ENCODE measurements at regions not wholly inside any gene's neighbourhood (a gene's known extent, or its start where the extent isn't known, plus 50 kb on each side); places are given as distances from the start of the nearest gene placed in this dataset.
A peak's percentile ranks its signal among the peaks of the same experiment; 100 is the strongest.

DNA sequence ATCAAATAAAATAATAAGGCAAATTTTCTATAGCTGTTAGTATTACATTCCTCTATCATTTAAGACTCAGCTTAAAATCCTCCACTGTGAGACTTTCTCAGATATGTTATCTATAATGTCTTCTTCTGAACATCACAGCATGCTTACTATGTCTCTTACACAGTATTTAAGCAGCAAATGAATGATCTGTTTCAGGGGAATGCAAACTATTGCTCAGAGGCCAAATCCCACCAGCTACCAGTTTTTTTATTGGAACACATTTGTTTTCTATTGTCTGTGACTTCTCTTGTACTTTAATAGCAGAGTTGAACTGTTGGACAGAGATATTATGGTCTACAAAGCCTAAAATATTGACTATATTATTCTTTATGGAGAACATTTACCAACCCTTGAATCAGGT is 59.6 kb downstream of the C3orf38 start:
- H3K9me3 Mint-ChIP-seq: no peaks in the 10 kb centered on the region
- H3K4me3 Mint-ChIP-seq: no peak overlapping the region
- no peak overlapping the region for H3K27ac Mint-ChIP-seq
- H3K27me3 Mint-ChIP-seq: no peaks in the 10 kb centered on the region
- DNase-seq (no peak), ATAC-seq (no peak)
- no peaks in the 10 kb centered on the region for H3K4me1 Mint-ChIP-seq

DNA sequence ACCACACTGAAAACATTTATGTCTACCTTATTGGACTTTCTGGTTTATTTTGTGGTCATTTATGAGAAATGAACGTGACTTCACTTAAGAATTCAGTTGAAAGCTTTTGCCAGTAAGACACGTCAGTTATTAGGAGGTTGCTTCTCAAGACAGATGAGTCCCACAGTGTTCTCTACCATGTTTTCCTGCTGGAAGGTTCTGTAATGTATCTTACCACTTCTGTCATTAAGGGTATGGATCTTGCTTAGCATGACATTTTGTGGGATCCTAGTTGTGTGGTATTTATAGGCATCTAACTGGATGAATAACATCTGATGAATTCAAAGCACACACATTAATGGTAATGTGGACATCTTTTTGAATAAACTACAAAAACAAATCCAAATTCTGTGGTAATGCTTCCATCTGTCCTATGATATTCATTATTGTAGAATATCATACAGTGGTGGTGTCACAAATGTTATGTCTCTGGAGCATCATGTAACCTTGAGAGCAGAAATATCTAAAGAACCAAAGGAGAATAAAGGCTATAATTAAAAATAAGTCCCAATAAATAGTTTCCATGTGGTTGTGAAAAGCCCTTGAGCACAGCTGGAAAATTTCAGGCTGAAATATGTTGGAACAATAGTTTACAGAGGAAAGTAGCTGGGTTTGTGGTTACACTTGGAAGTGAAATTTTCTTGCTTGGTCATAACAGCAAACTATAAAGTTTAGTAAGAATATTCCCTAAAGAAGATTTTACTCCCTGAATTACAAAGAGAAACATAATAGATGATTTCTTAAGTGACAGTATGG is 61.5 kb downstream of the C3orf38 start:
- DNase-seq (no peak), ATAC-seq (no peak)
- H3K9me3 Mint-ChIP-seq: no peaks in the 10 kb centered on the region
- H3K27me3 Mint-ChIP-seq: peaks cover 8% of the 10 kb centered on the region
- no peak overlapping the region for H3K4me3 Mint-ChIP-seq
- H3K27ac Mint-ChIP-seq: no peak overlapping the region
- no peaks in the 10 kb centered on the region for H3K4me1 Mint-ChIP-seq

DNA sequence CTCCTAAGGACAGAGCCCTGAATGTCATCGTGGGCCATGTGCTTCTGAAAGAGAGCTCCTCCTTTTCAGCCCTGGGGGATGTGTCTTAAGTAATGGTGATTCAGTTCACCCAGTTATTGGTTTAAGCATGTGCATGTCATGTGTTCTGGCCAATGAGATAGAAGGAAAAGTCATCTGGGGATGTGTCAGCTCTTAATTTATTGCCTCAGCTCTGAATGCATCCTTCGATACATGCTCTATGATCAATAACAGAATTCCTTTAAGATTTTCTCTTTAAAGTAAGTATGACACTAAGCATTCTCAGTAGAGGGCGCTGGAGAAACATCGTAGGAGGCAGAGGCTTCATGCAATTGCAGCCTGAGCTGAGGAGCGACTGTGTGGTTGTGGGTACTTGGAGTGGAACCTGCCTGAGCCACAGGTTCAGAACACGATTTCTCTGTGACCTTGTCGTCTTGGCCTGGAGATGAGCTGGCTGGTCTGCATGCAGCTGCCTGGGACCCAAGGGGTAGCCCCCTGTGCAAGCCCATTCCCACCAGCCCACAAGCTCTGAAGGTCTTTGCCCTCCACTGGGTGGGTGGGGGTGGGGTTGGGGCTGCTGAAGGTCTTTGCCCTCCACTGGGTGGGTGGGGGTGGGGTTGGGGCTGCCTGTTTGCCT is 69.5 kb downstream of the C3orf38 start:
- Mint-ChIP-seq H3K9me3 (no peaks in the 10 kb centered on the region), H3K27ac (no peak overlapping the region), H3K27me3 (peaks cover 8% of the 10 kb centered on the region), H3K4me3 (no peak overlapping the region), H3K4me1 (no peaks in the 10 kb centered on the region)
- DNase-seq: no peak
- ATAC-seq: peak; percentile 70

DNA sequence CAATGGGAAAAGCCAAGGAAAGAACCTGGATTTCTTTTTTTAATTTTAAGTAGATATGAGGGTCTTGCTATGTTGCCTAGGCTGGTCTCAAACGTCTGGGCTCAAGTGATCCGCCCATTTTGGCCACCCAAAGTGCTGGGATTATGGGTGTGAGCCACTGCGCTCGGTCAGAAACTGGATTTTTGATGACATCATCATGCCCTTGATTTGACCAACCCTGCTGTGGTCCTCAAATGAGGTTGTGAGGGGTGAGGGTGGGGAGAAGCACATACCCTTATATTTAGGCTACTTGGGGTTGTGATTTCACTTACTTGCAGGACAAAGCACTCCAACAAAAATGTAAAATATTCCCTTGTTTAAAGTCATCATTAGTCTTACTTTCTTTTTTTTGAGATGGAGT is 70.4 kb downstream of the C3orf38 start:
- no peak for DNase-seq
- no peaks in the 10 kb centered on the region for H3K4me1 Mint-ChIP-seq
- ATAC-seq: no peak

DNA sequence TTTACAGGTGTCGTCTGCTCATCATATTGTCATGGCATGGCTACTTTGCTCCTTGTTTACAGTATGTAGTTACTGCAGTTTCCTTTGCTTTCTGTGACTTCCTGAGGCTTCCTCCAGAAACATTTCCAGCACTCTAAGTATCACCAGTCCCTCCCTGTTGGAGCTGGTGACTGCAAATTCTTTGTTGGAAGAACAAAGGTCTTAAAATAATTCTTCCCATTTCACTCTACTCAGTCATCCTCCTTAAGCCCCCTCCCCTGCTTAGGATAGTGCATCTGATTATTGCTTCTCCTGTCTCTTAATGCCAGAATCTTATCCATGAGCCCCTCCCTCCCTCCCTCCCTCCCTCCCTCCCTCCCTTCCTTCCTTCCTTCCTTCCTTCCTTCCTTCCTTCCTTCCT is 72.0 kb downstream of the C3orf38 start:
- H3K4me3 Mint-ChIP-seq: no peak overlapping the region
- H3K4me1 Mint-ChIP-seq: no peaks in the 10 kb centered on the region
- DNase-seq (no peak), ATAC-seq (no peak)
- H3K27ac Mint-ChIP-seq: no peak overlapping the region
- no peaks in the 10 kb centered on the region for H3K9me3 Mint-ChIP-seq
- H3K27me3 Mint-ChIP-seq: no peaks in the 10 kb centered on the region

More for the DNA sequence above, 70.4 kb downstream of the C3orf38 start:
- H3K9me3 Mint-ChIP-seq: no peaks in the 10 kb centered on the region
- no peak overlapping the region for H3K4me3 Mint-ChIP-seq
- H3K27ac Mint-ChIP-seq: no peak overlapping the region
- H3K27me3 Mint-ChIP-seq: peaks cover 4% of the 10 kb centered on the region

DNA sequence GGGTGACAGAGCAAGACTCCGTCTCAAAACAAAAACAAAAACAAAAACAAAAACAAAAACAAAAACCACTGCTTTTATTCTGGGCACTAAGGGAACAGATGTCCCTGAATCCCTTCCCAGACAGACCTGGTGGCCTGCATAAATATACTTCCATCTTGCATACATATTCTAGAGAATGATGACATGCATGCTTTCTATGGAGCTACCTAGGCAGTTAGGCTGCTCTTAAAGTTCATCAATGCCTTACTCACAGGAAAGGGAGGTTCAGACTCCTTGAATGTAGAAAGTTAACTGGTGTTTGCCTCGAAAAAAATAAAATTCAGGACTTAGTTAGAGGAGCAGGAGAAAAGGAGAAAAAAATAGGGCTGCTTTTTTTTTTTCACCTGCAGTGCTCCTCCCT is 72.6 kb downstream of the C3orf38 start:
- no peak for ATAC-seq
- Mint-ChIP-seq H3K27ac (no peak overlapping the region), H3K4me1 (no peaks in the 10 kb centered on the region), H3K9me3 (no peaks in the 10 kb centered on the region), H3K27me3 (no peaks in the 10 kb centered on the region), H3K4me3 (no peak overlapping the region)
- DNase-seq: no peak

DNA sequence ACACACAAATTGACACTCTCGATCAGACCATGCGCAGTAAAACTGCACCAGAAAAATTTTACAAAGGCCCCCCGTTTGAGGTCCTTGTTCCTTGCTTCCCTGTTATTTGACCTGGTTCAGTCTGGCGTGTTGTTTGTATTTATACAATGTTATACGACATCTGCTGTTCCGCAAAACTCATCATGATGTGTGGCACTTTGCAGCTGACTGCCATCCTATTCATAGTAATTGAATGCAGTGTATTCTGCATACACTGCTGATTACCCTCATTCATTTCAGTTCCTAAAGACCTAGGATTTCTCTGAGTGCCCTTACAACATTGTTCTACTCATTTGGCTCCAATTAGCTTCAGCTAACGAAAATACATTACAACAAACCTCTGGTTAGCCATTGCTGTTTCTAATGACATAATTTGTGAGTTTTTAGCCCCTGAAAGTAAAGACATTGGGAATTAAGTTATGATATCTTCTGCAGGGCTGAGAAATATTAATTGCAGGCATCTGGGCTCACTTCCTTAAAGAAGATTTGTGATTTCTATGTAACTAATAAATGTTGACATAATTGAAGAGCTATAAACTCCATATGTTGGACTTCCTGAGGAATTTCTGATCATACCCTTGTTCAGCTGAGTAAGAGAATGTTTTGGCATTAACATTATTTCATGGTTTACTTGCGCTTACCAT is 75.7 kb downstream of the C3orf38 start:
- Mint-ChIP-seq H3K9me3 (no peaks in the 10 kb centered on the region), H3K4me3 (no peak overlapping the region), H3K4me1 (no peaks in the 10 kb centered on the region), H3K27ac (no peak overlapping the region), H3K27me3 (no peaks in the 10 kb centered on the region)
- no peak for DNase-seq
- ATAC-seq: no peak

DNA sequence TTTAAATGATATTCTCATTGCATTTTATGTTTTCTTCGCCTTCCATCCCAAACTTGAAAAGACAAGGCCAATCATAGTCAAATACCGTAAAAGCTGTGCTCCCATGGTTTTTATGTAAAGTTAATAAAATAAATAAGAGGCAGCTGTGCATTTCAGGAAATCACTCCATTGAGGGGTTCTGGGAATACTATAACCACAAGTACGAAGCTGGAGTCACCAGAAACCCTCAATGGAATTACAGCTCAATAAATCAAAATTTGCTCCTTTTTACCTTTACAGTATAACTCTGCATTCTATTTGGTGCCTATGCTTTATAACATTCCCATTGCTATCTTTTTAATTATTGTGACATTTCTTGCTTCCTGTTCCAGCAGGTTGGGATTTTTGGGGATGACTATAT is 77.2 kb downstream of the C3orf38 start:
- H3K27ac Mint-ChIP-seq: no peak overlapping the region
- H3K4me1 Mint-ChIP-seq: no peaks in the 10 kb centered on the region
- DNase-seq: no peak
- H3K27me3 Mint-ChIP-seq: no peaks in the 10 kb centered on the region
- H3K9me3 Mint-ChIP-seq: no peaks in the 10 kb centered on the region
- H3K4me3 Mint-ChIP-seq: no peak overlapping the region
- ATAC-seq: no peak

DNA sequence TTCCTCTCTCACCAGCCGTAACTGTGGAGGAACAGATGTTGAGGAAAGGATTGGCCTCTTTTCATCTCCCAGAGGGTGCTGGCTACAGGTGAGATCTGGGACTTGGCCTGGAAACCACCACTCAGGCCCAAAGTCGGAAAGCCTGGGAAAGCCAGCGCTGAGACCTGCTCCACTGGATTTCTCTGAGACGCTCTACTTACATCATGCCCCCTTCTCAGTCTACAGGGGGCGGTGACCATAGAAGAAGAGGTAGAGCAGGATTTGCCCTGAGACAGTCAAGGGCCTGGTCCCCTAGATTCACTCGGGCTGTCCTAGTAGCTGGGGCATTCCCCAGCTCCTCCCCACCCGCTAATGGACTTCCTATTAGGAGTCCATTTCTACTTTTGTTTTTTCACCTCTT is 80.9 kb downstream of the C3orf38 start:
- Mint-ChIP-seq H3K4me1 (no peaks in the 10 kb centered on the region), H3K9me3 (no peaks in the 10 kb centered on the region), H3K4me3 (no peak overlapping the region), H3K27ac (no peak overlapping the region), H3K27me3 (no peaks in the 10 kb centered on the region)
- ATAC-seq: no peak
- DNase-seq: no peak

DNA sequence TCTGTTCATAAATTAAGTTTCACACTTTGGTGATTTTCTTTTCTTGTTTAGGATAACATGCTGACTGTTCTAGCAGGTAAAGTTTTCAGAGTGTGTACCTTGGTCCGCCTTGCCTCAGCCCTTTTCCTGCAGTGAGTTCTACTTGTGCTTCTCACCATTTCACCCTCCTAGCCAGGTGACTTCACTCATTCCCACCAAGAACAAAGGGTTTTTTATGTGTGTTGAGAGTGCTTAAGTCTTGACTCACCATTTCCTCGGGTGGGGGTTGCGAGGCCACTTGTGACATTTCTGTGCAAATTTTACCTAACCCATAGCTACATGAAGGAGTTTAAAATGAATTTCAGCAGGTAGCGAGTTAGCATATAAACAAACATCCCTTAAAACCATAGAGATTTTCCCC is 81.4 kb downstream of the C3orf38 start:
- no peaks in the 10 kb centered on the region for H3K9me3 Mint-ChIP-seq
- no peak overlapping the region for H3K27ac Mint-ChIP-seq
- DNase-seq: no peak
- ATAC-seq: no peak
- no peak overlapping the region for H3K4me3 Mint-ChIP-seq
- no peaks in the 10 kb centered on the region for H3K27me3 Mint-ChIP-seq
- H3K4me1 Mint-ChIP-seq: no peaks in the 10 kb centered on the region

DNA sequence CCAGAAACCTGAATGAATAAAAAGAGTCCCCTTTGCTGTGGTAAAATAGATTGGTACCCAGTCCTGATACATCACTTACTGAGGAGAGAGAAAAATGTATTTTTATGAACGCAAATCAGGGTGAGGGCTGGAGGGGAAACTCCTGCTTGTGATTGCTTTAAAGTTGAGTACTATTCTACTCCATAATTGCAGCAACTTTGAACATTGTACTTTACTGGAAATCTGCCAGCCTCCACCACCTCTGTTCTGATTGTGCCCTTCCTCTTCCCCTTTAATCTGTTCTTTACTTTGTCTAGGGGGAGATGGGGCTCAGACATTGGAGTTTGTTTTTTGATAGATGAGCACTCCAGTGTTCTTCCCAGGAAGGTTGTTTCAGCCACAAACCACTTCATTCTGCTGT is 81.9 kb downstream of the C3orf38 start:
- Mint-ChIP-seq H3K9me3 (no peaks in the 10 kb centered on the region), H3K27me3 (no peaks in the 10 kb centered on the region), H3K4me1 (no peaks in the 10 kb centered on the region), H3K27ac (no peak overlapping the region), H3K4me3 (no peak overlapping the region)
- DNase-seq (no peak), ATAC-seq (no peak)

DNA sequence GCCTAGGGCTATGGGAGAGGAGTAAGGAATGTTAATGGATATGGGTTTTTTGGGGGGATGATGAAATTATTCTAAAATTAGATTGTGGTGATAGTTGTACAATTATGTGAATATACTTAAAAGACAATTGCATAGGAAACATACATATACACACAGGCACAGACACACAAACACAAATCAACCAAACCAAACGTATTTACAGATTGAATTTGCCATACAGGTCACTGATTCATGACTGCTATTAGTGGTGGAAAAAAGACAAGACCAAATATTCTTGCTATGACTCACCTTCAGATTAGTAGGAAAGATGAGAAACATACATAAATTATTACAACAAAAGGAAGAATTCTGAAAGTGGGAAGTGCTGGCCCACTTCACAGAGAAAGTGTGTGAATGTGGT is 85.3 kb downstream of the C3orf38 start:
- H3K27ac Mint-ChIP-seq: peak overlapping the region in 1 of 2 donors; percentile 30
- no peaks in the 10 kb centered on the region for H3K27me3 Mint-ChIP-seq
- DNase-seq (no peak), ATAC-seq (no peak)
- no peaks in the 10 kb centered on the region for H3K9me3 Mint-ChIP-seq
- no peak overlapping the region for H3K4me3 Mint-ChIP-seq
- no peaks in the 10 kb centered on the region for H3K4me1 Mint-ChIP-seq

DNA sequence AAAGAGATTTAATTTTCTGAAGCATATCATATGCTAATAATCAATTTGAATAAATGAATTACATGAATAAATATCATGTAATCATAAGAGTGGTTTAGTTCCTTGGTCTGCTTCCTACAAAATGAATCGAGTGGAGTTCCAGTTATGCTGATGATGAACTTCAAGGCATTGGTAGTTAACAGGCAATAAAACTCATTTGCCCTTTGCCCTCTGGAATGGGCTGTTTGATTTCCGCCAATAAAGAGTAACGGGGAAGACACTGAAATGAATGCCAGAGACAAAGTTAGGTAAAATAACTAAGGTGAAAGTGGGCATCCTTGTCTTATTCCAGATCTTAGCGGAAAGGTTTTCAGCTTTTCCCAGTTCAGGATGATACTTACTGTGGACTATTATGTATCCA is 90.1 kb downstream of the C3orf38 start:
- Mint-ChIP-seq H3K27ac (no peak overlapping the region), H3K4me1 (no peaks in the 10 kb centered on the region), H3K4me3 (no peak overlapping the region), H3K27me3 (peaks cover 8% of the 10 kb centered on the region), H3K9me3 (peaks cover 8 to 16% of the 10 kb centered on the region in 2 donors)
- DNase-seq: no peak
- no peak for ATAC-seq

DNA sequence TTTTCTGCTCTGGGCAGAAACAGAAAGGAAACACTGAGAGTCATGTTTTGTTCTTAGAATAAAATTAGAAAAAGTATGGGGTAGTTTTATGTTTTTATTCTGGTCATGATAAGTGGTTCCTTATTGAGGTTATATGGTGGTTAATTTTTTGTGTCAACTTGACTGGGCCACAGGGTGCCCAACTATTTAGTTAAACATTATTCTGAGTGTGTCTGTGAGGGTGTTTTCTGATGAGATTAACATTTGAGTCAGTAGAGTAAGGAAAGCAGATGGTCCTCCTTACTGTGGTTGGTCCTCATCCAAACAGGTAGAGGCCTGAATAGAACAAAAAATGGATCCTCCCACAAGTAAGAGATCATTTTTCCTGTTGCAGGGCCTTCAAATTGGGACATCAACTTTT is 98.9 kb downstream of the C3orf38 start:
- Mint-ChIP-seq H3K4me3 (no peak overlapping the region), H3K27me3 (peaks cover 4% of the 10 kb centered on the region), H3K27ac (no peak overlapping the region), H3K9me3 (peaks cover 6 to 22% of the 10 kb centered on the region in 2 donors), H3K4me1 (no peaks in the 10 kb centered on the region)
- DNase-seq: no peak
- no peak for ATAC-seq

DNA sequence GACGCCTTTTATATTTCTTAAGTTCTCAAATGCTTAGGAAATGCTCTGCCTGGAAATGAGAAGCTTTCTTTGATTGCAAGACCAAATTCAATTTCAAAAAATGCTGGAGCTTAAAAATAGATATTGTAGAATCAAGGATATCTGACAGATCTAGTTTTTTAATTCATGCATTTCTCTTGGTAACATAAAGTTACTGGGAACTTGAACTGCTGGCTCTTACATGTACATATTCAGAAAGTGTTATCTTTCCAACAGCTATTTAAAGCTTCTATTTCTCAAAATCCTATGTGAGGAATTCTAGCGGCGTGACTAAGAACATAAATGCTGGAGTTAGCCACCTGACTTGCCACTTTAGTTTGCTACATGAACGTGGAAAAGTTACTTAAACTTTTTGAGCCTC is 109.3 kb downstream of the C3orf38 start:
- DNase-seq: no peak
- no peaks in the 10 kb centered on the region for H3K9me3 Mint-ChIP-seq
- no peak overlapping the region for H3K27ac Mint-ChIP-seq
- no peaks in the 10 kb centered on the region for H3K4me1 Mint-ChIP-seq
- H3K4me3 Mint-ChIP-seq: no peak overlapping the region
- ATAC-seq: no peak
- no peaks in the 10 kb centered on the region for H3K27me3 Mint-ChIP-seq

DNA sequence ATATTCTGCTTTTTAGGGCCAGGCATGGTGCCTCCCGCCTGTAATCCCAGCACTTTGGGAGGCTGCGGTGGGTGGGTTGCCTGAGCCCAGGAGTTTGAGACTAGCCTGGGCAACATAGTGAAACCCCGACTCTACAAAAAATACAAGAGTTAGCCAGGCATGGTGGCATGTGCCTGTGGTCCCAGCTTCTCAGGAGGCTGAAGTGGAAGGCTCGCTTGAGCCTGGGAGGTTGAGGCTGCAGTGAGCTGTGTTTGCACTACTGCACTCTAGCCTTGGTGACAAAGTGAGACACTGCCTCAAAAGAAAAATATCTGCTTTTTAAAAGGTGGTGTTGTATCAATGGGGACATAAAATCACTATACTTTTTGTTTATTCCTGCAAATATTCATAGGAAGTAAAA is 112.8 kb downstream of the C3orf38 start:
- DNase-seq (no peak), ATAC-seq (no peak)
- Mint-ChIP-seq H3K27me3 (no peaks in the 10 kb centered on the region), H3K27ac (no peak overlapping the region), H3K9me3 (no peaks in the 10 kb centered on the region), H3K4me1 (no peaks in the 10 kb centered on the region), H3K4me3 (no peak overlapping the region)
